GM12801 (cell line): ENCODE measurements at regions not wholly inside any gene's neighbourhood (a gene's known extent, or its start where the extent isn't known, plus 50 kb on each side); places are given as distances from the start of the nearest gene placed in this dataset.

ENCODE experiments used
- TF ChIP-seq, protein P1 (sequence below): IDR thresholded peaks from one replicate; pipeline ENCODE4 v1.5.1; 2011; ENCODE audit warnings: control low read depth; ENCODE audit not compliant: insufficient read length; ENCODE audit errors: extremely low read depth

DNA sequence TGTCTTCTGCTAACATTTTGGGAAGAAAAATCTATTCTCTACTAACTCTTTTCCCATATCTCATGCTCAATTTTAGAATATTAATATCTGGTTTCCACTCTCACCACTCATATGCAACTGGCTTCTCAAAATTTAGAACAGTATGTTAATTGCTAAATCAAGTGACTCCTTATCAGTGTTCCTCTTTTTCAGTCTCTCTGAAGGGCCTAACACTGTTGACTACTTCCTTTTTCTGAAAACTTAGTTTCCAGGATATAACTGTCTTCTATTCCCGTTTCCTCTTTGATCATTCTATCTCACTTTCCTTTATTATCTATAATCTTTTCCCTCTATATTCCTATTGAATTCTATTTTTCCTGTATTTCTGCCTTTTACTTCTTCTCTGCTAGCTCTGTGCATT, 1717.2 kb upstream of the C9orf72 start:
- TF ChIP-seq, protein P1, sequence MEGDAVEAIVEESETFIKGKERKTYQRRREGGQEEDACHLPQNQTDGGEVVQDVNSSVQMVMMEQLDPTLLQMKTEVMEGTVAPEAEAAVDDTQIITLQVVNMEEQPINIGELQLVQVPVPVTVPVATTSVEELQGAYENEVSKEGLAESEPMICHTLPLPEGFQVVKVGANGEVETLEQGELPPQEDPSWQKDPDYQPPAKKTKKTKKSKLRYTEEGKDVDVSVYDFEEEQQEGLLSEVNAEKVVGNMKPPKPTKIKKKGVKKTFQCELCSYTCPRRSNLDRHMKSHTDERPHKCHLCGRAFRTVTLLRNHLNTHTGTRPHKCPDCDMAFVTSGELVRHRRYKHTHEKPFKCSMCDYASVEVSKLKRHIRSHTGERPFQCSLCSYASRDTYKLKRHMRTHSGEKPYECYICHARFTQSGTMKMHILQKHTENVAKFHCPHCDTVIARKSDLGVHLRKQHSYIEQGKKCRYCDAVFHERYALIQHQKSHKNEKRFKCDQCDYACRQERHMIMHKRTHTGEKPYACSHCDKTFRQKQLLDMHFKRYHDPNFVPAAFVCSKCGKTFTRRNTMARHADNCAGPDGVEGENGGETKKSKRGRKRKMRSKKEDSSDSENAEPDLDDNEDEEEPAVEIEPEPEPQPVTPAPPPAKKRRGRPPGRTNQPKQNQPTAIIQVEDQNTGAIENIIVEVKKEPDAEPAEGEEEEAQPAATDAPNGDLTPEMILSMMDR, result no peak

DNA sequence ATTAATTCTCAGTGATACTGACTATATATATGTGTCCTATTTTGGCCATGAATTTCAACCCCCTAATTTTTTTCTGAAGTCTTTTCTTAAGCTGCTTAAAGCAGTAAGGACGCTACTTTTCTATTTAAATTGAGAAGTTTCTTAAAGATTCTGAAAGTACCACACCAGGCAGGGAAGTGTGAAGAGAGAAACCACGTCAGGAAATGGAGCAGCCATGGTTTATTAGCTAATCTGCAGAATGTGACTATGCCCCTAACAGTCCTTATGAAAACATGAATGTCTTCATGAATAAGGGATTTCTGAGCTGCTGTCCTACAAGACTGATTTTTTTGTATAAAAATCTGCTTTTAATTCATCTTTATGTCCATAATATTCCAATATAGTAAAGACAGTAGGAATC, 1724.3 kb upstream of the C9orf72 start:
- TF ChIP-seq, protein P1, result no peak

DNA sequence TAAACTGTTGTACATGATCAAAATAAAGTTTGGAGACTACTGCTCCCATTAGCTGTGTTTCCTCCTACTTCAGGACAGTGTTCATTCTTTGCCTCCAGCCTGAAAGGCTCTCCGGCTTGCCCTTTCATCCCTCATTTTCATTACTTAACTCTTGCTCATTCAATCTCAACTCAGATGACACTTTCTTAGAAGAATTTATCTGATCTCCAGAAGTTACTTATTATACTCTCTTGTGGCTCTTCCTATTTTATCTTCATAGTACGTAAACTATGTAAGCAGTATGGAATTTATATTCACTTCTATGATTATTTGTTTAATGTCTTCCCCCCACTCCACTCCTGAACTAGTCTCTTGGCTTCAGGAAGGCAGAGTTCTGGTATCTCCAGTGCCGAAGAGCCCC, 1737.9 kb upstream of the C9orf72 start:
- TF ChIP-seq, protein P1, result no peak

DNA sequence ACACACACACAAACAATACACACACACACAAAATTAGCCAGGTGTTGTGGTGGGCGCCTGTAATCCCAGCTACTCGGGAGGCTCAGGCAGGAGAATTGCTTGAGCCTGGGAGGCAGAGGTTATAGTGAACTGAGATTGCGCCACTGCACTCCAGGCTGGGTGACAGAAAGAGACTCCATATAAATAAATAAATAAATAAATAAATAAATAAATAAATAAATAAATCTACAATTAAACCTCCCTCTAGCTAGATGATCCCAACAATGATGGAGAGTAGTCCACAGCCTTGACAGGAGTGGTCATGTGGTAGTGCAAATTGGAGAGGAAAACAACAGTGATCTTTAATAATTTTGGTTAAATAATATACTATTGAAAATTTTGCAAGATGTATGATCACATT, 1739.0 kb upstream of the C9orf72 start:
- TF ChIP-seq, protein P1, result no peak

DNA sequence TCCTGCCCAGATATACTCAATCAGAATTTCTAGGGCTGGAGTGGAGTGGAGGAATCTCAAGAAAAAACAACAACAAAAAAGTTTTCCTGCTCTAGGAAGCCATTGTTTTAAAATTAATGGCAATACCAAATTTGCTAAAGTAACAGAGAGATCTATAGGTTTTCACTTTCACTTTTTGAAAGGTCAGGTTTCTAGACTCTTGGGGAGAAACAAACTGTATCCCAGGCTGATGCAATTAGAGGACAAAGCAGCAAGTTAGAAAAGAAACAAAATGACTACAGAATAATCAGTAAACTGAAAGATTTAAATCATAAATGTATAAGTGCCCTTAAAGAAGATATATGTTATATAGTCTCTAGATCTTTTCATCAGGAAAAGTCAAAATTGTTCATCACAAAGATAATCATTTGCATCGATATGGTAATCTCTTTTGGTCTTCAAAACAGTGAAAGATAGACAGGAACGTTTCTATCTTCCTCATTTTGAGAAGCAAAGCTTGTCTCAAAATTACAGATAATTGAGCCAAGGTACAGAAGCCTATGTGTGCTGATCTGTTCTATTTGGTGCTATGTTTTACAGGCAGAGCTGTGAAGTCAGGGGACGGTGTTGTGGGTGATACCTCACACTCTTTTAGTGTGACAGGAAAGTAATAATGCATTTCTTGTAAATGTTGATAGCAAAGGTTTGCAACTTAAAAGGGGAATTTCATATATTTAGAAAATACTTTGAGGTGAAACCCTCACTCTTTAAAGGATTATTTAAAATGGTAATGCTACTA, 1746.6 kb upstream of the C9orf72 start:
- TF ChIP-seq, protein P1, result no peak

DNA sequence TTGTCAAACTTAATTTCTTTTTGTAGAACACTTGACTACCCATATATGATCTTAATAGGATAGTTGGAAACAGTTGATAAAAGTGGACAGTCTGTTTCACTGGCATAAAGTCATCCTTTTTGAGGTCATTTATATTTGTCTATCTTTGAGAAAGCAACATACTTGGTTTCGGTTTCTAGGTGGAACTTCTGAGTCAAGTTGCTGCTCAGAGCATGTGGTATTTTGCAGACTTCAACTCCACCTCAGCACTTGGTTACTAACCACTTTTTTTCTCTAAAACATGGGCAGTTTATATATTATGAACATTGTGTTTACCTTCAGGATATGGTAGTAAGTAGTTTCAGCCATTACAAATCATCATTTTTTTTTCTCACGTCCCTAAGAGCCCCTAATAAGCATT, 1749.0 kb upstream of the C9orf72 start:
- TF ChIP-seq, protein P1, result no peak

DNA sequence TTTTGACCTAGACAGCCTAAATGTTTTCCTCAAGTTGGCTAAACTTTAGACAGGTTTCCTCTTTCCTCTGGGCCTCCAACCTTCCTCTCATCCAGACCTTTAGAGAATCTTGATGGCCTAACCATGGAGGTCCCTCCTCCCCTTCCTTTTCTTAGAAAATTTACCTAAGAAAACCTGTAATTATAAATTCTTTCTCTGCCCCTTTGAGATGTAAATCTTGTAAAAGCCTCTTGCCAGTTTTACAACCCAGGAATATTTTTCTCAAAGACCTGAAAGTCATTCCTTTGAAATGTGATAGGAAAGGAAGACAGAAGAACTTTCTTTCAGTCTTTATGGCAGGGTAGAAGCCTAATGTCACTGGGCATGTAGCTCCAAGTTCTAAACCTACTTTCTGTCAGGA, 1752.6 kb upstream of the C9orf72 start:
- TF ChIP-seq, protein P1, result no peak
